ENCODE measurements at regions not wholly inside any gene's neighbourhood (a gene's known extent, or its start where the extent isn't known, plus 50 kb on each side); places are given as distances from the start of the nearest gene placed in this dataset.

DNA sequence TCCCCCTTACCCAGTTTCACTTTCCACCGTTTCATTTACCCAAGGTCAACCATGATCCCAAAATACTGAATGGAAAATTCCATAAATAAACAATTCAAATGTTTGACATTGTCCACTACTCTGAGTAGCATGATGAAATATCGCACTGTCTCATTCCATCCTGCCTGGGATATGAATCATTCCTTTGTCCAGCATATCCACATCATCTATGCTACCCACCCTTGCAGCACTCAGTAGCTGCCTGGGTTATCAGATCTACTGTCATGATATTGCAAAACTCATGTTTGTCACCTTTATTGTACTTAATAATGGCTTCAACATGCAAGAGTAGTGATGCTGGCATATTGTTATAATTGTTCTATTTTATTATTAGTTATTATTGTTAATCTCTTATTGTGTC, 263.9 kb upstream of the NBEA start:
- Histone ChIP-seq H3K9me3 (replicated peaks; ENCODE audit: control insufficient read depth, insufficient read depth, low read length) (no peaks in the 10 kb centered on the region), H3K79me2 (ENCODE audit: control insufficient read depth, insufficient read depth, low read length) (no peaks in the 10 kb centered on the region), H3K9me1 (replicated peaks; ENCODE audit: control insufficient read depth, extremely low read depth, insufficient read depth, low read length) (no peaks in the 10 kb centered on the region), H3K27me3 (ENCODE audit: control insufficient read depth in 2 of 2, insufficient read depth in 2 of 2, low read length in 2 of 2) (peaks cover 0 to 1% of the 10 kb centered on the region in 2 experiments), H3K4me2 (ENCODE audit: insufficient read depth, low read length) (no peak overlapping the region), H3K36me3 (ENCODE audit: control insufficient read depth in 2 of 2, extremely low read depth in 1 of 2, insufficient read depth in 2 of 2, low read length in 2 of 2) (no peaks in the 10 kb centered on the region), H3K9ac (replicated peaks; ENCODE audit: extremely low read depth, insufficient read depth, low read length) (no peak overlapping the region), H4K20me1 (replicated peaks; ENCODE audit: control insufficient read depth, extremely low read depth, insufficient read depth, low read length) (no peaks in the 10 kb centered on the region), H2AFZ (ENCODE audit: low read depth, low read length) (no peak overlapping the region), H3K4me3 (replicated peaks in 1 of 3; ENCODE audit: insufficient read depth in 1 of 3, low read depth in 1 of 3, low read length in 3 of 3) (no peak overlapping the region), H3K4me1 (ENCODE audit: control insufficient read depth, extremely low read depth, insufficient read depth, low read length) (no peaks in the 10 kb centered on the region), H3K27ac (ENCODE audit: insufficient read depth, low read depth, low read length) (no peak overlapping the region)
- peak; percentile 39 for DNase-seq (ENCODE audit: low read depth, low spot score)
- FAIRE-seq = no peak
- dilution Hi-C loops (cut with MboI; ENCODE audit: extremely low pct_ligation_motif_present, low sequenced_read_pairs) (no loop called here), intact Hi-C loops (cut with micrococcal nuclease) (no loop called here)
- CTCF ChIA-PET = interaction anchor here (0.5 to 0.6 kb wide), 2 partner anchors 81 to 1208 kb away, joined by 3 read pairs; no protein-coding TSS in a partner anchor
- POLR2A ChIA-PET = no interaction called here
- BruUV-seq (replicated peaks) = no TSS peak
- TF ChIP-seq MYC (IDR thresholded peaks at IDR 0.05; ENCODE audit: low read depth, low read length) (no peak), FOS (IDR thresholded peaks at IDR 0.05; ENCODE audit: borderline replicate concordance, insufficient read depth, low read length) (peak; percentile 43), EZH2 (IDR thresholded peaks at IDR 0.05; ENCODE audit: borderline replicate concordance, low read depth, low read length, severe bottlenecking) (no peak), JUN (IDR thresholded peaks at IDR 0.05; ENCODE audit: borderline replicate concordance, insufficient read depth, insufficient read length, low read depth) (no peak), POLR2AphosphoS5 (IDR thresholded peaks at IDR 0.05; ENCODE audit: insufficient read depth, low read depth, low read length) (no peak), GATA2 (IDR thresholded peaks at IDR 0.05; ENCODE audit: insufficient read depth, insufficient read length, low read depth, low read length) (peak; percentile 52), POLR2A (IDR thresholded peaks at IDR 0.05; ENCODE audit: low read depth, low read length) (no peak)
- TF ChIP-seq, protein P1, sequence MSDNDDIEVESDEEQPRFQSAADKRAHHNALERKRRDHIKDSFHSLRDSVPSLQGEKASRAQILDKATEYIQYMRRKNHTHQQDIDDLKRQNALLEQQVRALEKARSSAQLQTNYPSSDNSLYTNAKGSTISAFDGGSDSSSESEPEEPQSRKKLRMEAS (IDR thresholded peaks at IDR 0.05; ENCODE audit: insufficient read depth, insufficient read length) = no peak
- TF ChIP-seq, protein P2, sequence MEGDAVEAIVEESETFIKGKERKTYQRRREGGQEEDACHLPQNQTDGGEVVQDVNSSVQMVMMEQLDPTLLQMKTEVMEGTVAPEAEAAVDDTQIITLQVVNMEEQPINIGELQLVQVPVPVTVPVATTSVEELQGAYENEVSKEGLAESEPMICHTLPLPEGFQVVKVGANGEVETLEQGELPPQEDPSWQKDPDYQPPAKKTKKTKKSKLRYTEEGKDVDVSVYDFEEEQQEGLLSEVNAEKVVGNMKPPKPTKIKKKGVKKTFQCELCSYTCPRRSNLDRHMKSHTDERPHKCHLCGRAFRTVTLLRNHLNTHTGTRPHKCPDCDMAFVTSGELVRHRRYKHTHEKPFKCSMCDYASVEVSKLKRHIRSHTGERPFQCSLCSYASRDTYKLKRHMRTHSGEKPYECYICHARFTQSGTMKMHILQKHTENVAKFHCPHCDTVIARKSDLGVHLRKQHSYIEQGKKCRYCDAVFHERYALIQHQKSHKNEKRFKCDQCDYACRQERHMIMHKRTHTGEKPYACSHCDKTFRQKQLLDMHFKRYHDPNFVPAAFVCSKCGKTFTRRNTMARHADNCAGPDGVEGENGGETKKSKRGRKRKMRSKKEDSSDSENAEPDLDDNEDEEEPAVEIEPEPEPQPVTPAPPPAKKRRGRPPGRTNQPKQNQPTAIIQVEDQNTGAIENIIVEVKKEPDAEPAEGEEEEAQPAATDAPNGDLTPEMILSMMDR (IDR thresholded peaks at IDR 0.05; ENCODE audit: extremely low read depth in 1 of 2, insufficient read depth in 1 of 2, low read depth in 1 of 2, low read length in 2 of 2) = no peak
